ENCODE measurements at regions not wholly inside any gene's neighbourhood (a gene's known extent, or its start where the extent isn't known, plus 50 kb on each side); places are given as distances from the start of the nearest gene placed in this dataset.

- POLR2A ChIA-PET (ENCODE audit: partially characterized antibody), result no interaction called here
Observed at GRCh38 chr2:36235426-36235825, 120.2 kb upstream of the CRIM1 start.

More at GRCh38 chr2:36235426-36235825, 120.2 kb upstream of the CRIM1 start:
- Histone ChIP-seq H3K4me2 (ENCODE audit: insufficient read depth in 1 of 2, low read depth in 2 of 2, low read length in 2 of 2) (no peak overlapping the region), H3K4me3 (ENCODE audit: extremely low read depth in 1 of 4, insufficient read depth in 2 of 4, low read depth in 3 of 4, low read length in 4 of 4) (no peak overlapping the region), H3K18ac (ENCODE audit: extremely low read depth, low read length) (no peak overlapping the region), H4K5ac (ENCODE audit: insufficient read length, low read depth, low read length) (no peak overlapping the region), H3K4ac (replicated peaks; ENCODE audit: insufficient read length, low read depth, low read length) (no peak overlapping the region), H3K4me1 (replicated peaks in 1 of 4; ENCODE audit: control insufficient read depth in 3 of 4, insufficient read depth in 4 of 4, low read length in 3 of 4) (no peaks in the 10 kb centered on the region), H3K79me1 (ENCODE audit: low read depth, low read length) (no peaks in the 10 kb centered on the region), H4K8ac (ENCODE audit: extremely low read depth, insufficient read depth, low read length) (no peak overlapping the region), H3K9me3 (ENCODE audit: insufficient read depth in 2 of 2, low read depth in 1 of 2, low read length in 1 of 2) (no peaks in the 10 kb centered on the region), H2BK12ac (ENCODE audit: low read depth, low read length) (no peak overlapping the region), H2BK15ac (ENCODE audit: low read length) (no peak overlapping the region), H3K56ac (replicated peaks; ENCODE audit: insufficient read length, low read depth, low read length) (no peak overlapping the region), H3K23ac (ENCODE audit: insufficient read length) (no peak overlapping the region), H2BK5ac (ENCODE audit: low read depth, low read length) (no peak overlapping the region), H3K79me2 (ENCODE audit: control insufficient read depth in 1 of 2, insufficient read depth in 2 of 2, low read length in 2 of 2) (no peaks in the 10 kb centered on the region), H3K9ac (replicated peaks in 1 of 4; ENCODE audit: extremely low read depth in 1 of 4, low read depth in 3 of 4, low read length in 3 of 4) (no peak overlapping the region), H3K23me2 (ENCODE audit: low read depth, low read length) (no peaks in the 10 kb centered on the region), H2BK20ac (ENCODE audit: low read length) (no peak overlapping the region), H3K14ac (ENCODE audit: insufficient read length) (no peak overlapping the region), H2AK5ac (ENCODE audit: low read depth, low read length) (no peak overlapping the region), H3K27me3 (replicated peaks in 1 of 4; ENCODE audit: control insufficient read depth in 3 of 4, extremely low read depth in 1 of 4, insufficient read depth in 3 of 4, low read length in 3 of 4) (no peaks in the 10 kb centered on the region), H3K36me3 (ENCODE audit: control insufficient read depth in 2 of 4, insufficient read depth in 4 of 4, low read length in 3 of 4) (no peaks in the 10 kb centered on the region), H4K20me1 (replicated peaks in 1 of 2; ENCODE audit: control insufficient read depth in 1 of 2, insufficient read depth in 2 of 2, low read length in 2 of 2) (no peaks in the 10 kb centered on the region), H2AFZ (ENCODE audit: low read length) (no peak overlapping the region), H3K27ac (ENCODE audit: low read depth, low read length) (no peak overlapping the region), H4K91ac (replicated peaks; ENCODE audit: insufficient read length, low read length) (no peak overlapping the region), H2BK120ac (replicated peaks; ENCODE audit: low read depth, low read length) (no peak overlapping the region)
- DNase-seq (ENCODE audit: low read depth in 1 of 2, low spot score in 2 of 2) (no peak), FAIRE-seq (no peak)
- TF ChIP-seq BRCA1 (IDR thresholded peaks at IDR 0.05; ENCODE audit: low read depth, low read length) (no peak), HDAC2 (IDR thresholded peaks at IDR 0.05; ENCODE audit: borderline replicate concordance in 1 of 2, low read depth in 2 of 2, low read length in 2 of 2) (0 out of 4 replicates have a peak, but pooled peaks of 1 of the 2 experiments have one; percentile 26)
- CTCF ChIA-PET (ENCODE audit: partially characterized antibody), result no interaction called here
- 86% methylated on average over 3 of the region's 3 CpGs; no CpG with 5 or more reads in 1 of the 2 experiments for WGBS, 2 experiments (ENCODE audit: extremely low coverage in 1 of 2, insufficient coverage in 1 of 2, insufficient read length in 1 of 2, insufficient replicate concordance in 2 of 2, low coverage in 1 of 2, low lambda C conversion rate in 2 of 2, missing lambda C conversion rate in 1 of 2)

Measured in H1 (cell line).